Fibroblast of villous mesenchyme (primary cell): ENCODE measurements at regions not wholly inside any gene's neighbourhood (a gene's known extent, or its start where the extent isn't known, plus 50 kb on each side); places are given as distances from the start of the nearest gene placed in this dataset.
"Not testable (repeated sequence)": the region's sequence is repeated elsewhere in the genome, so short reads cannot be mapped to it uniquely, and the experiment has no call there.

ENCODE experiments used
- DNase-seq: peaks from one replicate; pipeline ENCODE4 v3.0.0-alpha.2; 2010; ENCODE audit warnings: low read depth
- H3K4me3 ChIP-seq: 2 replicates; pipeline ENCODE4 v1.5.1; 2011; ENCODE audit warnings: low read depth, mild to moderate bottlenecking, low read length
- CTCF ChIP-seq: IDR thresholded peaks from 2 replicates; pipeline ENCODE4 v1.5.1; 2012; ENCODE audit warnings: low read depth, mild to moderate bottlenecking, low read length; ENCODE audit not compliant: insufficient read depth

DNA sequence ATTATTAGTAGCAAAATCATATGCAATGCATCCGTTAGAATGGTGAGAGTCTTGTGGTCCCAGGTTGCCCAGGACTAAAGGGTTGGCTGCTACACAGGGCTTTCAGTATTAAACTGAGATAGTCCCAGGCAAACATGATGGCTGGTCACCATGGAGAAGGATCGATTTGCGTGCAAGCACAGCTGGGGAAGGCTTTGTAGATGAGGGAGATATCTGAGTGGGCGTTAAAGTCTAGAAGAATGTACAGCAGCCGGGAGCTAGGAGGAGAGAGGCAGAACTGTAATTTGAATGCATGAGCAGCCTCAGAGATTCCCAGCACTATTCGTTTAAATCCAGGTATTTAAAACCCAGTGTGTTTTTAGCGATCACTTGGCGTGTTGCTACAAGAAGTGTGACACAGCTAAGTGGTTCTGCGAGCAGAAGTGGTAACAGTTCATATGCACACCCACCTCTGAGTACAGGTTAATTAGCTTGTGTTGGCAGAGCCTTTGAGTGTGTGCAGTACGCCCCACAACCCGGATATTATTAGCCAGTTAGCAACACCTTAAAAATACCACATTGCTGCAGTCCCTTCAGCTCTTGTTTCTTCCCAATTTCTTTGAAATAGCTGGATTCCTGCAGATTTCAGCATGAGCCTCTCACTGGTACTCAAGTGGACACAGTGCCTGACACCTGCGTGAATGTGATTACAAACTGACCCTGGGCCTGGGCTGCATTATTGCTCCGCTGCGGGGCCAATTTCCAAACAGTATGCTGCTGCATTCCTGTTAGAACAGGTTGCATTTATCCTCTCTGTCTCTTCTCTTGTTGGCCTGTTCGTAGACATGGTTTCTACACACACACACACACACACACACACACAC lies 67.2 kb upstream of the SCAF4 start:
- no peak for DNase-seq
- H3K4me3 ChIP-seq, result no peak overlapping the region
- no peak for TF ChIP-seq CTCF

DNA sequence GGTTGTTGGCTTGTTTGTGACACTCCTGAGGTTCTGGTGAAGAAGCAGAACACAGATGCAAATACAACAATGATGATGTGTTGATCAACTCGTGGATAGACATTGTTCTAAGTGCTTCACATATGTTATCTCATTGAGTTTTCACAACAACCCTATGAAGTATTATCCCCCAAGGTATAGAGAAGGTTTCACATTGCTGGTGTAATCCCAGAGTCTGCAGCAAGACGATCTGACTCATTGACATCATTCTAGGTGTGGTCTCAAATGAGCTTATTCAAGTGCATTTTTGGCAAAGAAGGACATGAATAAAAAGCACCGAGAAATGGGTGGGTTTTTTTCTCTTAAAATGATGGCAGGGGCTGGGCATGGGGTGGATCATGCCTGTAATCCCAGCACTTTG lies 64.1 kb upstream of the SCAF4 start:
- no peak for DNase-seq

DNA sequence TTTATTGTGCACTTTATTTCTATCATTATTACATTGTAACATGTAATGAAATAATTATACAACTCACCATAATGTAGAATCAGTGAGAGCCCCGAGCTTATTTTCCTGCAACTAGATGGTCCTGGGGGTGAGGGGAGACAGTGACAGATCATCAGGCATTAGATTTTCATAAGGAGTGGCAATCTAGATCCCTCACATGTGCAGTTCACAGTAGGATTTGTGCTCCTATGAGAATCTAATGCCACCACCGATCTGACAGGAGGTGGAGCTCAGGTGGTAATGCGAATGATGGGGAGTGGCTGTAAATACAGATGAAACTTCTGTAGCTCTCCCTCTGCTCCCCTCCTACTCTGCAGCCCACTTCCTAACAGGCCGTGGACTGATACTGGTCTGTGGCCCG lies 58.5 kb upstream of the SCAF4 start:
- DNase-seq, H3K4me3 ChIP-seq: not testable (repeated sequence)

More for the DNA sequence above, 64.1 kb upstream of the SCAF4 start:
- TF ChIP-seq CTCF, result no peak
- no peak overlapping the region for H3K4me3 ChIP-seq

DNA sequence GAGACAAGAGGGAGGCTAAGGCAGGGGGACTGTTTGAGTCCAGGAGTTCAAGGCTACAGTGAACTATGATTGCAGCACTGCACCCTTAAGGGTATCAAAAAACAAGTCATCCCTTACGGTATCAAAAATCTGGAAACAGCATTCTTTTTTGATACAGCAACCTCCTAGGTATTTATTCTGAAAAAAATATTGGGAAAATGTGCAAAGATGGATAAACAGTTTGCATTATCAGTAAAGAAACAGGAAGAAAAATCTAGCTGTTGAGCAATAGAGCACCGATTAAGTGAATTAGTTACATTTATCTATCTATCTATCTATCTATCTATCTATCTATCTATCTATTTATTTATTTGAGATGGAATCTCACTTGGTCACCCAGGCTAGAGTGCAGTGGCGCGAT lies 56.7 kb upstream of the SCAF4 start:
- TF ChIP-seq CTCF, result no peak
- no peak for DNase-seq
- H3K4me3 ChIP-seq, result no peak overlapping the region

DNA sequence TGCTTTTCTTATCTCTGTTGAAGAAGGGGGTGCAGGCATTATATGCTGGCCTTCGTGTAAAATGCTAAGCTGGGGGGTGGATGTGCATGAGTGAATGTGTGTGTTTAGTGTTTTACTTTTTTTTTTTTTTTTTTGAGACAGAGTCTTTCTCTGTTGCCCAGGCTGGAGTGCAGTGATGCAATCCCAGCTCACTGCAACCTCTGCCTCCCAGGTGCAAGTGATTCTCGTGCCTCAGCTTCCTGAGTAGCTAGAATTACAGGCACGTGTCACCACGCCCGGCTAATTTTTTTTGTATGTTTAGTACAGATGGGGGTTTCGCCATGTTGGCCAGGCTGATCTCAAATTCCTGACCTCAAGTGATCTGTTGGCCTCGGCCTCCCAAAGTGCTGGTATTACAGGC lies 55.8 kb upstream of the SCAF4 start:
- H3K4me3 ChIP-seq, DNase-seq: not testable (repeated sequence)

GRCh38 chr21:31786164-31786920 lies 54.4 kb upstream of the SCAF4 start:
- no peak for DNase-seq
- H3K4me3 ChIP-seq, result no peak overlapping the region
- TF ChIP-seq CTCF, result no peak

DNA sequence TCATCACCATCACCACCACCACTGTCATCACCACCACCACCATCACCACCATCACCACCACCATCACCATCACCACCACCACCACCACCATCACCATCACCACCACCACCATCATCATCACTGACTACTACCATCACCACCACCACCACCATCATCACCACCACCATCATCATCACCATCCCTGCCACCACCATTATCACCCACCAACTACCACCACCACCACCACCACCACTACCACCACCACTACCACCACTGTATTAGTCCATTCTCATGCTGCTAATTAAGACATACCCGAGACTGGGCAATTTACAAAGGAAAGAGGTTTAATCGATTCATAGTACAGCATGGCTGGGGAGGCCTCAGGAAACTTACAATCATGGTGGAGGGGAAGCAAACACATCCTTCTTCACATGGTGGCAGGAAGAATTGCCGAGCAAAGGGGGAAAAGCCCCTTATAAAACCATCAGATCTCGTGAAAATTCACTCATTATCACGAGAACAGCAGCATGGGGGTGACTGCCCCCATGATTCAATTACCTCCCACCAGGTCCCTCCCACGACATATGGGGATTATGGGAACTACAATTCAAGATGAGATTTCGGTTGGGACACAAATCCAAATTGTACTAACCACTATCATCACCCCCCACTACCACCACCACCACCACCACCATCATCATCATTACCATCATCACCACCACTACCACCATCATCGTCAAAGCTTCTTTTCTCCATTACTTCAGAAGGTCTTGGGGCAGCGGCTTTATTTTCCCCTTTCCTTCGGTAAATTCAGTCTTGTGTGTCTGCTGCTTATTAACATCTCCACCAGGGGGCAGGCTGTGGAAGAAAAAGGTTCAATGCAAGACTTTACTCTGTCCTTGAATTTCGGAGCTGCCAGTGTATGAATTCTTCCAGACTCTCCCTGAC lies 53.6 kb upstream of the SCAF4 start:
- TF ChIP-seq CTCF, result peak; percentile 76
- peak; percentile 74 for DNase-seq
- H3K4me3 ChIP-seq, result not testable (repeated sequence)
